Frontal cortex (tissue), 4 donors: ENCODE measurements at regions not wholly inside any gene's neighbourhood (a gene's known extent, or its start where the extent isn't known, plus 50 kb on each side); places are given as distances from the start of the nearest gene placed in this dataset. TPM values are rescaled to one million over a fixed set of nuclear protein-coding genes. Genes with fewer than 3 reads are reported as not detected.

ENCODE experiments used
- DNase-seq, 2 donors: peaks; one replicate each; pipeline ENCODE4 v3.0.0; 2012; ENCODE audit warnings: low spot score in 2 of 2
- FAIRE-seq: peaks from 2 replicates; lab custom pipeline; 2012; peaks lifted over from hg19 to GRCh38; lab: Jason Lieb, UNC
- small RNA-seq: library from RNA; depleted of rRNA; stranded (forward); fragments of <200 nt; gene quantifications from one replicate; pipeline ENCODE3, GENCODE V24; 2014
- donor health status: control.
- donor health status: control.
- donor health status: control.

GRCh38 chr2:18005411-18005810 is 126.9 kb downstream of the KCNS3 start:
- FAIRE-seq: no peak
- no peak for DNase-seq

GRCh38 chr2:18001671-18002070 is 123.2 kb downstream of the KCNS3 start:
- DNase-seq (no peak), FAIRE-seq (no peak)

GRCh38 chr2:17996978-17997377 is 118.5 kb downstream of the KCNS3 start:
- FAIRE-seq: no peak
- no peak for DNase-seq

- FAIRE-seq (no peak), DNase-seq (no peak)
Measured at GRCh38 chr2:17995593-17995992, 117.1 kb downstream of the KCNS3 start.

Small RNA genes in the stretch of these regions (small RNA-seq; reads per million reads assigned to genes)
- not detected for gene RF00561
